ENCODE measurements at regions not wholly inside any gene's neighbourhood (a gene's known extent, or its start where the extent isn't known, plus 50 kb on each side); places are given as distances from the start of the nearest gene placed in this dataset.
A peak's percentile ranks its signal among the peaks of the same experiment; 100 is the strongest.
"Not testable (repeated sequence)": the region's sequence is repeated elsewhere in the genome, so short reads cannot be mapped to it uniquely, and the experiment has no call there.

GRCh38 chr1:47523835-47524215 lies 86.0 kb downstream of the FOXD2 start:
- DNase-seq = no peak

GRCh38 chr1:47524272-47524671 lies 86.4 kb downstream of the FOXD2 start:
- no peak for DNase-seq

- DNase-seq = peak; percentile 36
These were observed 89.9 kb downstream of the FOXD2 start for GRCh38 chr1:47527653-47528272.

DNA sequence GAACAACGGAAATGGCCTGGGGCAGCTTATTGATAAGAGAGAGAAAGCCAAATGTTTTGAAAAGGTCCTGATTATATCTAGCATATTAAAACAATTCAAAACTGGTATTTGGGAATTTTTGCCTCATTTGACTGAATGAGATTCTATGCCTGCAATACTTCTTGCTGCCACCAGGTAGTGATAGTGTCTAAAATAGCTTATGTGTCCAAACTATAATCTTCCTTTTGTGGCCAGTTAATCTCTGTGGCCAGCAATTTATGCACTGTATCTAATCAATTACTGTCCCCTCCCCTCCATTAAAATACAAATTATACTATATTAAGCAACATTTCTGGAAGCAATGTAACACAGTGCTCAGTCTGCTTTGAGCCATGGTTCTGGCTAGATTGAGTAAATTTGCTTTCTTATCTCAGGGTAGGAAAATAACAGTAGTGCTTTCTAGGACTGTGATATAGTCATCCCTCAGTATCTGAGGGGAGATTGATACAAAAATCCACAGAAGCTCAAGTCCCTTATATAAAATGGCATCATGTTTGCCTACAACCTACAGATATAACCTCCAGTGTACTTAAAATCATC lies 91.8 kb downstream of the FOXD2 start:
- no peak for DNase-seq

DNA sequence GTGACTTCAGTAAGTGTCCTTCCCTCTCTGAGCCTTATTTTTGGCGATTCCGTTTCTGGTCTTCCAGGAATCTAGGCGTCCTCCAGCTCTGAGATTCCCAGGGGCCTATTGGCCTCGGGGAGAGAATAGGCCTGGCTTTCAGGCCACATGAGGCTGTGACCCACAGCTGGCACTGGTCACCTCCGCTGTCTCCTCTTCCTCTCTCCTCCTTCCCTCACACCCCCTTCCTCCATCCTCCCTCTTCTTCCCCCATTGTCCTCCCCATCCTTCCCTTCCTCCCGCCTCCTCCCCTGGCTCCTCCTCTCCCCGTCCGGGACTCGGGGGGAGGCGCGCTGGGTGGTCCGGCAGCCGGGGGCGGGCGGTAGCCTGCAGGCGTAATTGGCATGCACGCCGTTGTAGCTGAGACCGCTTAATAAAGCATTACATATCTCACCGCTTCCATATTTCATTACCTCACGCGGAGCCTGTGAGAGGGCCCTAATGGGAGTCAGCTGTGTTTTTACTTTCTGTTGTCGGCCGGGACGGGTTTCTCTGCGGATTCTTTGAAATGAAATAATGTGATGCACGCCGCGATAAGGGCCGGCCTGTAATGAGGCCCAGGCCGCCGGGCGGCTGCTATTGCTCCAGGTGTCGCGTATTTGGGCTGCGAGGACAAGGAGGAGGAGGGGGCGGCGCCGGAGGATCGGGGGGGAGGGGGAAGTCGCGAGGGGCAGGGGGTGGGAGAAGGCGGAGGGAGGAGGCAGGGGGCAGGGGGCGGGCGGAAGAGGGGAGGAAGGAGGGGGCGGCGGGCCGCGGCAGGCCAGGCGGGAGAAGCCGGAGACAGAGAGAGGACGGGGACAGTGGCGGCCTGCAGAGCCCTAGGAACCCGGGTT lies 95.3 kb downstream of the FOXD2 start:
- no peak for DNase-seq

DNA sequence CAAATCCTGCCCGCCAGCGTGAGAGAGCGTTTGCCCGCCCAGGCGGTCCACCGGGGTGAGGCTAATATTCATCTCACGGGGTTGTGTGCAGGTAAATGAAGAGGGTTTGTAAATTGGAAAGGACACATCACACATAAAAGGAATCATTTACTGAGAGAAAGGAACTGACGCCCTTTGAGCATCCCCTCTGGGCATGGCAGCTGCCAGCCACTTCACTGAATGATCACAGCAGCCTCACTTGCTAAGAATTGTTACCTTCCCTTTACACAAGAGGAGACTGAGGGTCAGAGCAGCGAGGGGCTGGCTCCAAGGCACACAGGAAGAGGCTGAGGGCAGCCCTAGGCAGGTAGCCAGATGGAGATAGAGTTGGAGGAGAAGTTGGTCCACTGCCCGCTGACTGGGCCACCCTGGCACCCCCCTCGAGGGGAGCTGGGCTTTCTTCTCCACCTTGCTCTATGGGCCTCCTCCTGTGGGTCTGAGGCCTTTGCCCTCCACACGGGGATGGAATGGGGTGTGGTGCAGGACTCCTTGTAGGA lies 96.0 kb downstream of the FOXD2 start:
- DNase-seq = no peak

- DNase-seq = no peak
These were observed 96.6 kb downstream of the FOXD2 start for GRCh38 chr1:47534436-47534835.

- no peak for DNase-seq
These were observed 98.8 kb downstream of the FOXD2 start for GRCh38 chr1:47536646-47537118.

DNA sequence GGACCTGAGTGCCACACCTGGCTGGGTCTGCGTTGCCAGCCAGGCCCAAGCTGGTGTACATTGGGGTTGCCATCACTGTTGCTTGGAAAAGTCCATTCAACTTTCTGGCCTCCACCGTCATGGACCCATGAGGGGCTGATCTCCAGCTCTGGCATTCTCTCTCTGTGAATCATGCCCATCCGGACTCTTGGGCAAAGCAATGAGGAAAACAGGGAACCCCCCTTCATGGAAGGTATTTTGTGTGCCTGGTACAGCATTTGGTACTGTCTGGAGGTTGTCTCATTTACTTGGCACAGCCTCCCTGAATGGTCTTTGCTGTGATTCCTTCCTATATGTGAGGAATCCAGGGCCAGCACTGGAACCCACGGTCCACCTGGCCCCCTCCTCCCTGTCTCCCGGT lies 99.4 kb downstream of the FOXD2 start:
- DNase-seq = no peak

DNA sequence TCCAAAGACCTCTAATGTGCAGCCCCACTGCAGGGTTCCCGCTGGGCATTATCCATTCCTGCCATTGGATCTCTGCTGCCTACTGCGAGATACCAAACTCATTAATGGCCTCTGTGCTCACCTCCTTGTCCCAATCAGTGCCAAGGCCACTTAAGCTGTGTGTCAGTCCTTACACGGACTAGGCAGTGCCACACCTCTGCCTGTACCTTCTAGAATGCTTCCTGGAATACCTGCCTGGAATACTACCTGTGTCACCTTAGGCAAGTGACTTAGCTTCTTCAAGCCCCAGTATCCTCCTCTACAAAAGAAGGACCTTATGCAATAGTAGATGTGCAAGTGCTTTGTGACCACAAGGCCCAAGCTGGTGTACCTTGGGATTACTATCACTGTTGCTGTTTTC lies 100.1 kb downstream of the FOXD2 start:
- DNase-seq = no peak

- DNase-seq = not testable (repeated sequence)
These were observed 100.7 kb downstream of the FOXD2 start for GRCh38 chr1:47538530-47538929.

DNA sequence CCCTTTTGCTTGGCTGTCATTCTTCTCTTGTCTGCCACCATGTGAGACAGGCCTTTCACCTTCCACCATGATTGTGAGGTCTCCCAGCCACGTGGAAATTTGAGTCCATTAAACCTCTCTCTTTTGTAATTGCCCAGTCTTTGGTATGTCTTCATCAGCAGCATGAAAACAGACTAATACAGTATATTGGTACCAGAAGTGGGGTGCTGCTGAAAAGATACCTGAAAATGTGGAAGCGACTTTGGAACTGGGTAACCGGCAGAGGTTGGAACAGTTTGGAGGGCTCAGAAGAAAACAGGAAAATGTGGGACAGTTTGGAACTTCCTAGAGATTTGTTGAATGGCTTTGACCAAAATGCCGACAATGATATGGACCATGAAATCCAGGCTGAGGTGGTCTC lies 103.9 kb downstream of the FOXD2 start:
- not testable (repeated sequence) for DNase-seq

- DNase-seq = not testable (repeated sequence)
These were observed 105.2 kb downstream of the FOXD2 start for GRCh38 chr1:47543089-47543488.

GRCh38 chr1:47545912-47546483 lies 108.2 kb downstream of the FOXD2 start:
- no peak for DNase-seq

GRCh38 chr1:47547753-47548573 lies 110.1 kb downstream of the FOXD2 start:
- DNase-seq = no peak

GRCh38 chr1:47548637-47549036 lies 110.8 kb downstream of the FOXD2 start:
- DNase-seq = no peak

DNA sequence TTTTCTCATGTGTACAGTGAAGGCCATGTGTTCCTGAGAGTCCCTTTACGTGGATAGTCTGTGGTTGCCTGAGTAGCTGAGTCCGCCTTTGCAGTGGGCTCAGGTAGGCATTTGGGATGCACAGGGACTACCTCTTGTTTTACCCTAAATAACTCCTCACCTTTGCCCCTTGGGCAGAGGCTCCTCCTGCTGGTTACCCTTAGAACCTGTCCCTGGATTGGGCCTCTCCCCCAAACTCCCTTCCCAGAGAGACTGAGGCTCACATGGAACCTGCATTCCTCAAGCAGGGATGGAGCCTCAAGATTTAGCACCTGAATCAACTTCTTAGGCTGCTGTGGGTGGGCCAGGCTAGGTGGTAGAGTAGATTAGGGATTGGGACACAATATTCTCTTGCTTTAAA lies 111.7 kb downstream of the FOXD2 start:
- DNase-seq = no peak

GRCh38 chr1:47550929-47551328 lies 113.1 kb downstream of the FOXD2 start:
- DNase-seq = no peak

GRCh38 chr1:47551971-47552528 lies 114.2 kb downstream of the FOXD2 start:
- DNase-seq = no peak

- no peak for DNase-seq
These were observed 116.2 kb downstream of the FOXD2 start for GRCh38 chr1:47554082-47554481.

DNA sequence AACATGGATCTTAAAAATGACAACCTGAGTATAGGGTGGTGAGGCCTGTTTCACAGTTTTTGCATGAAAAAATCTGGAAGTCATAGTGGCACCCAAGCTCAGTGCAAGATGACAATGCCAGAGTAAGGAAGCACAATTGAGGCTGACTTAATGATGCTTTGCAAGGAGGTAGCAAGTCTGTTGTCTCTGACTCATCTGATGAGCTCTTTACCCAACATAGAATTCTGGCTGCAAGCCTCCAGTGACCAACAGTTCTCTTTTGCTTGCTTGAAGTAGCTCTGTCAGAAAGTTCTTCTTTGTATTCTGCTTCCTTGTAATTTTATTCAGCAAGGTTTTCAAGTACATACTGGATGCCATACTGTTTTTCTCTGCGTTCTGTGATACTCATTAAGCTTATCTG lies 117.1 kb downstream of the FOXD2 start:
- DNase-seq = no peak

- no peak for DNase-seq
These were observed 117.5 kb downstream of the FOXD2 start for GRCh38 chr1:47555306-47555705.
